ENCODE measurements at regions not wholly inside any gene's neighbourhood (a gene's known extent, or its start where the extent isn't known, plus 50 kb on each side); places are given as distances from the start of the nearest gene placed in this dataset.

DNA sequence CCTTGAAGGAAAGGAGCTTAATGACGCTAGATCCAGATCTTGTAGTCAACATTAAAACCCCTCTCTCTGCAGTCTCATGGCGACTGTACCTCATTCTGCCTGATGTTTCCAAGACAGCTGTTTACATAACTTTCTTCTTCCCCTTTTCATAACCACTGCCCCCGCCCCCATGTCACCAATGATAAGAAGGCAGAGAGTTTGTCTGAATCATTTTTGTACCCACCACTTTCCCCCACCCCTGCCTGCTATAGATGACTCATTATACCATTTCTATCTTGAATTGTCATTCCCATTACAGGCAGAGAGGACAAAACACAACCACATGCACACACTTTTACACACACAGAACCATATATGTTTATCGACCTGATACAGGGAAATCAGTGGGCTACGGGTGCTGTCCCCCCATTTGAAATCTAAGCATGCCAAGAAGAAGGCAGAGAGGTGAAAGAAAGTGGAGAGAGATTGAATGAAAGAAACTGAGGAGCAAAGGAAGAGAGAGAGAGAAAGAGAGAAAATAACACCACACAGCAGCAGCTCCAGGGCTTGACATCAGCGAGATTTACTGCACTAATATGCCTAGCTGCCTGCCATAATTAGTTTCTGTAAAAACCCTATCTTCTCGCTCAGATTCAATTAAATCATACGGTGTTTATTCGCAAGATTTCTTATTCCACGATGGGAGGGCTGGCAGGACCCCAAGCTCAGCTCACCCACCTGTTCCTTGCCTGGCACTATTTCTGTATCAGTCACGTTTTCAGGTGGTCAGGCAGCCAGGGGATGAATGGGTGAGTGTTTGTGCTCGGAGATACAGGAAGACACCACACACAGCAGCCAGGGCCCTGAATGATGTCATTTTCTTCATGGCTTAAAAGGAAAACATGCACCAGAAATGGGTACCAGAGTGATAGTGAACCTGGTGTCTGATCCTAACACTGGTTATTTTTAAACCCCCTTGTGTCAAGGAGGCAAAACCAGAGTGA is 114.3 kb upstream of the SERP2 start:
- H3K9me3 ChIP-seq (ENCODE audit: severe bottlenecking) = no peaks in the 10 kb centered on the region
- TF ChIP-seq CTCF (IDR thresholded peaks at IDR 0.05; ENCODE audit: low read depth, low read length) = no peak
- H3K36me3 ChIP-seq = no peaks in the 10 kb centered on the region
- DNase-seq = no peak
- no peak overlapping the region for H3K27ac ChIP-seq
- no peaks in the 10 kb centered on the region for H3K27me3 ChIP-seq (ENCODE audit: insufficient read depth, low read depth, severe bottlenecking)
- no peak overlapping the region for H3K4me3 ChIP-seq (ENCODE audit: low read depth, low read length)

DNA sequence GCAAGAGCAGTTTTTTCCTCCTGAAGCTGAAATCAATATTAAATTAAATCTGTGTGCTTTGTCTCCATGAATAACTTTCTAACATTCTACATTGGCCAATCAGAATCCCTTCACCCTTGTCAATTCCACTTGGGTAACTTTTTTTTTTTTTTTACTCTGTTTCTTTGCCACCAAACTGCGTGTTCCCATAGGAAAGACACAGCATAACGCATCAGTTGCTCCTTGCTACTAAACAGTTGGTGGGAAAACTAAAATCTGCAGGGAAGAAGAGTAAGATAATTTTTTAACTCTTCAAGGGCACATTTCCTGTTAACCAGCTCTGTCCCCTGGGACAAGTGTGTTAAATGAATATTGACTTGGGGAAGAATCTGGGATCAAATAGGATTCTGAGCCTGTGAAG is 113.3 kb upstream of the SERP2 start:
- H3K27ac ChIP-seq = no peak overlapping the region
- TF ChIP-seq CTCF (IDR thresholded peaks at IDR 0.05; ENCODE audit: low read depth, low read length) = no peak
- no peak overlapping the region for H3K4me3 ChIP-seq (ENCODE audit: low read depth, low read length)

DNA sequence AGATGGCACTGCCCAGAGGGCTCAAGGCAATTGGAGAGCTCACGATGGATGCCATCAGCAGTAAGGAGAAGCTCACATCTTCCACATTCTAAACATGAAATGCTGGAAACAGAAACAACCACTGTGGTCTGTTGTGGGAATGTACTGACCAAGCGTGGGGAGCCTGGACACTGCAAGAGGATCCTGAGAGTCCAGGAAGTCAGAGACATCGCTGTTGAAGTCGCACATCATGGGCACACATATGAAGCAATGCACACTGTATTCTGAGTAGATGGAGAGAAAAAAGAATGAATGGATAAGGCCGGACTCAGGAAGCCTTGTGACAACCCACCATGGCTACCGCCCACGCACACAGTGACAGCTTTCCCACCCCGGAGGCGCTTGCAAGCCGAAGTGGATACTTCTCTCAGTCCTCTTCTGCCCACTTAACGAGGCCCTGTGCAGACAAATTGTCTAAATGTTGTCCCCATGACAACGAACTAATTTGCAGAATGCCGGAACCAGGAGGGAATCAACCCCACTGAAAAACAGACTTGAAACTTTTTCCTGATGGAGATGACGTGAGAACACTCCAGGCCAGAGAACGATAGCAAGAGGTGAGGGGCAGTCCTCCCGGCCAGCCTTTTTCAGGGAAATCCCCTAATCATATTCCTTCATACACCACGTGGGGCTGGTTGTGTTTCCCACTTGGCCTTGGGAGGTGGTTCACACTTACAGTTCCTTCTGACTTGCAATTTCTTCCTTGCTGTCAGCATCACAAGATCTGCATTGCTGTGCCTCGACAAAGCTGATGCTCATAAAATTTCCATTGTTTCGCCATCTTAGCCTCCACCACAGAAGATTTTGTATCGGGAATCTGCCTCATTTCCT is 109.6 kb upstream of the SERP2 start:
- Histone ChIP-seq H3K36me3 (no peaks in the 10 kb centered on the region), H3K9me3 (ENCODE audit: severe bottlenecking) (no peaks in the 10 kb centered on the region), H3K4me3 (ENCODE audit: low read depth, low read length) (no peak overlapping the region), H3K27ac (no peak overlapping the region), H3K27me3 (ENCODE audit: insufficient read depth, low read depth, severe bottlenecking) (no peaks in the 10 kb centered on the region)
- DNase-seq = no peak
- TF ChIP-seq CTCF (IDR thresholded peaks at IDR 0.05; ENCODE audit: low read depth, low read length) = no peak

More for the DNA sequence above, 113.3 kb upstream of the SERP2 start:
- no peak for DNase-seq
- Histone ChIP-seq H3K9me3 (ENCODE audit: severe bottlenecking) (no peaks in the 10 kb centered on the region), H3K36me3 (no peaks in the 10 kb centered on the region), H3K27me3 (ENCODE audit: insufficient read depth, low read depth, severe bottlenecking) (no peaks in the 10 kb centered on the region)

- no peak overlapping the region for H3K27ac ChIP-seq
- no peak for DNase-seq
- no peaks in the 10 kb centered on the region for H3K36me3 ChIP-seq
These were observed 107.3 kb upstream of the SERP2 start for GRCh38 chr13:44266305-44266704.

DNA sequence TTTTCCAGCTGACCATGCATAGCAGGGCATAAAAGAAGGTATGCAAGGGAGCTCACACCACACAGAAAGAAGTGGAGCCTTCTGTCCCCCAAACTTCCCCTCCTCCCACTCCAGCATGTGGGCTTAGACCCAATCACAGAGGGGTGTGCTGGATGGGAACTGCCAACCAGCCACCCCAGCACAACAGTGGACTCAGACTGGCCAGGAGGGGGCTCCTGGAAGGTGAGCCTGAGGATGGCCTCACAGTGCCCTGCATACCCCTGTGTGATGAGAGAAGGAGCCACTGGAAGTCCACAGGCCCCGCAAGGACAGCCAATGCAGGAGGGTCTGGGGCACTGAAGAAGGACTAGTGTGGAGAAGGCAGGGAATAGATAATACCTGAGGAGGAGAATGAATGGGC is 106.9 kb upstream of the SERP2 start:
- no peak for DNase-seq
- no peak for TF ChIP-seq CTCF (IDR thresholded peaks at IDR 0.05; ENCODE audit: low read depth, low read length)
- H3K4me3 ChIP-seq (ENCODE audit: low read depth, low read length) = no peak overlapping the region

More at GRCh38 chr13:44266305-44266704, 107.3 kb upstream of the SERP2 start:
- TF ChIP-seq CTCF (IDR thresholded peaks at IDR 0.05; ENCODE audit: low read depth, low read length) = no peak
- Histone ChIP-seq H3K27me3 (ENCODE audit: insufficient read depth, low read depth, severe bottlenecking) (no peaks in the 10 kb centered on the region), H3K4me3 (ENCODE audit: low read depth, low read length) (no peak overlapping the region), H3K9me3 (ENCODE audit: severe bottlenecking) (no peaks in the 10 kb centered on the region)

More for the DNA sequence above, 106.9 kb upstream of the SERP2 start:
- H3K27ac ChIP-seq = no peak overlapping the region
- no peaks in the 10 kb centered on the region for H3K36me3 ChIP-seq
- H3K27me3 ChIP-seq (ENCODE audit: insufficient read depth, low read depth, severe bottlenecking) = no peaks in the 10 kb centered on the region
- H3K9me3 ChIP-seq (ENCODE audit: severe bottlenecking) = no peaks in the 10 kb centered on the region

Measured in WERI-Rb-1 (cell line).